ENCODE measurements at regions not wholly inside any gene's neighbourhood (a gene's known extent, or its start where the extent isn't known, plus 50 kb on each side); places are given as distances from the start of the nearest gene placed in this dataset.

GRCh38 chr20:4412216-4412615, 163.1 kb upstream of the ADRA1D start:
- no peak for TF ChIP-seq EZH2 (IDR thresholded peaks at IDR 0.05; ENCODE audit: borderline replicate concordance, insufficient read depth, low read depth, low read length, poor library complexity, severe bottlenecking)
- TF ChIP-seq CTCF (IDR thresholded peaks at IDR 0.05), result no peak
- no peaks in the 10 kb centered on the region for H3K9me3 Mint-ChIP-seq (ENCODE audit: insufficient read depth)

GRCh38 chr20:4411744-4412143, 162.7 kb upstream of the ADRA1D start:
- Histone ChIP-seq H3K27me3 (replicated peaks in 1 of 4; ENCODE audit: control extremely low read depth in 1 of 4, control insufficient read depth in 3 of 4, insufficient read depth in 4 of 4, low read length in 3 of 4) (no peaks in the 10 kb centered on the region), H3K9me3 (ENCODE audit: control extremely low read depth in 1 of 3, control insufficient read depth in 2 of 3, insufficient read depth in 1 of 3, low read length in 2 of 3) (no peaks in the 10 kb centered on the region), H3K79me2 (ENCODE audit: control insufficient read depth, insufficient read depth, low read length) (no peaks in the 10 kb centered on the region), H3K4me2 (replicated peaks; ENCODE audit: low read depth, low read length, poor library complexity, severe bottlenecking) (no peak overlapping the region), H3K27ac (ENCODE audit: low read length in 2 of 2) (no peak overlapping the region), H3K4me1 (ENCODE audit: control insufficient read depth in 2 of 2, insufficient read depth in 2 of 2, low read length in 2 of 2) (no peaks in the 10 kb centered on the region), H3K4me3 (ENCODE audit: control extremely low read depth in 1 of 5, extremely low read depth in 1 of 5, insufficient read depth in 1 of 5, low read depth in 2 of 5, low read length in 4 of 5) (no peak overlapping the region), H3K9ac (ENCODE audit: low read length) (no peak overlapping the region), H3K36me3 (replicated peaks in 1 of 2; ENCODE audit: control extremely low read depth in 1 of 2, control insufficient read depth in 1 of 2, extremely low read depth in 1 of 2, insufficient read depth in 2 of 2, low read length in 1 of 2) (no peaks in the 10 kb centered on the region), H2AFZ (ENCODE audit: insufficient read depth, low read depth, low read length, poor library complexity, severe bottlenecking) (no peak overlapping the region), H4K20me1 (ENCODE audit: control insufficient read depth, insufficient read depth, low read length, poor library complexity, severe bottlenecking) (no peaks in the 10 kb centered on the region)
- ChIA-PET POLR2A (no interaction called here), CTCF (no interaction called here)
- peaks cover 6% of the 10 kb centered on the region for H3K4me1 Mint-ChIP-seq
- no peak overlapping the region for H3K27ac Mint-ChIP-seq
- no peaks in the 10 kb centered on the region for H3K9me3 Mint-ChIP-seq (ENCODE audit: insufficient read depth)
- intact Hi-C loops (cut with micrococcal nuclease), result no loop called here
- H3K4me3 Mint-ChIP-seq, result no peak overlapping the region
- TF ChIP-seq CTCF (IDR thresholded peaks at IDR 0.05), result no peak
- no peak for TF ChIP-seq EZH2 (IDR thresholded peaks at IDR 0.05; ENCODE audit: borderline replicate concordance, insufficient read depth, low read depth, low read length, poor library complexity, severe bottlenecking)
- no peaks in the 10 kb centered on the region for H3K27me3 Mint-ChIP-seq
- 37% methylated on average over 3 of the region's 4 CpGs for WGBS (ENCODE audit: insufficient coverage)
- DNase-seq (no peak), ATAC-seq (ENCODE audit: low read depth) (no peak)

More at GRCh38 chr20:4412216-4412615, 163.1 kb upstream of the ADRA1D start:
- H3K27me3 Mint-ChIP-seq, result no peaks in the 10 kb centered on the region
- H3K79me2 ChIP-seq (ENCODE audit: control insufficient read depth, insufficient read depth, low read length), result no peaks in the 10 kb centered on the region
- no peak overlapping the region for H2AFZ ChIP-seq (ENCODE audit: insufficient read depth, low read depth, low read length, poor library complexity, severe bottlenecking)
- H3K27me3 ChIP-seq (replicated peaks in 1 of 4; ENCODE audit: control extremely low read depth in 1 of 4, control insufficient read depth in 3 of 4, insufficient read depth in 4 of 4, low read length in 3 of 4), result no peaks in the 10 kb centered on the region
- intact Hi-C loops (cut with micrococcal nuclease), result no loop called here
- no peaks in the 10 kb centered on the region for H3K4me1 ChIP-seq (ENCODE audit: control insufficient read depth in 2 of 2, insufficient read depth in 2 of 2, low read length in 2 of 2)
- H3K36me3 ChIP-seq (replicated peaks in 1 of 2; ENCODE audit: control extremely low read depth in 1 of 2, control insufficient read depth in 1 of 2, extremely low read depth in 1 of 2, insufficient read depth in 2 of 2, low read length in 1 of 2), result no peaks in the 10 kb centered on the region
- no peak for ATAC-seq (ENCODE audit: low read depth)
- H3K27ac ChIP-seq (ENCODE audit: low read length in 2 of 2), result no peak overlapping the region
- no peak overlapping the region for H3K4me3 ChIP-seq (ENCODE audit: control extremely low read depth in 1 of 5, extremely low read depth in 1 of 5, insufficient read depth in 1 of 5, low read depth in 2 of 5, low read length in 4 of 5)
- WGBS (ENCODE audit: insufficient coverage), result 78% methylated on average over 1 of the region's 1 CpG
- POLR2A ChIA-PET, result no interaction called here
- H3K4me2 ChIP-seq (replicated peaks; ENCODE audit: low read depth, low read length, poor library complexity, severe bottlenecking), result no peak overlapping the region
- no peak for DNase-seq
- CTCF ChIA-PET, result no interaction called here
- H3K27ac Mint-ChIP-seq, result no peak overlapping the region
- no peaks in the 10 kb centered on the region for H4K20me1 ChIP-seq (ENCODE audit: control insufficient read depth, insufficient read depth, low read length, poor library complexity, severe bottlenecking)
- H3K4me3 Mint-ChIP-seq, result no peak overlapping the region
- peaks cover 6% of the 10 kb centered on the region for H3K4me1 Mint-ChIP-seq
- H3K9me3 ChIP-seq (ENCODE audit: control extremely low read depth in 1 of 3, control insufficient read depth in 2 of 3, insufficient read depth in 1 of 3, low read length in 2 of 3), result no peaks in the 10 kb centered on the region
- no peak overlapping the region for H3K9ac ChIP-seq (ENCODE audit: low read length)

All from B cell (primary cell).